Non-pigmented ciliary epithelial cell (primary cell): ENCODE measurements at regions not wholly inside any gene's neighbourhood (a gene's known extent, or its start where the extent isn't known, plus 50 kb on each side); places are given as distances from the start of the nearest gene placed in this dataset.
"Not testable (repeated sequence)": the region's sequence is repeated elsewhere in the genome, so short reads cannot be mapped to it uniquely, and the experiment has no call there.

ENCODE experiments used
- DNase-seq: peaks from one replicate; pipeline ENCODE4 v3.0.0-alpha.2; 2010; ENCODE audit warnings: low read depth

GRCh38 chr12:127083008-127083949 is 1183.7 kb upstream of the TMEM132C start:
- DNase-seq = peak; percentile 55

GRCh38 chr12:127101076-127101475 is 1165.9 kb upstream of the TMEM132C start:
- DNase-seq = no peak

GRCh38 chr12:127106041-127106440 is 1160.9 kb upstream of the TMEM132C start:
- DNase-seq = no peak

GRCh38 chr12:127106697-127107096 is 1160.3 kb upstream of the TMEM132C start:
- DNase-seq = no peak

GRCh38 chr12:127107744-127108143 is 1159.2 kb upstream of the TMEM132C start:
- no peak for DNase-seq

- DNase-seq = peak; percentile 18
Measured at GRCh38 chr12:127108360-127109215, 1158.4 kb upstream of the TMEM132C start.

GRCh38 chr12:127113945-127114344 is 1153.0 kb upstream of the TMEM132C start:
- no peak for DNase-seq

- DNase-seq = no peak
Measured at GRCh38 chr12:127115468-127116035, 1151.4 kb upstream of the TMEM132C start.

GRCh38 chr12:127118251-127118650 is 1148.7 kb upstream of the TMEM132C start:
- no peak for DNase-seq

- no peak for DNase-seq
Measured at GRCh38 chr12:127119600-127120140, 1147.3 kb upstream of the TMEM132C start.

- no peak for DNase-seq
Measured at GRCh38 chr12:127120851-127121250, 1146.1 kb upstream of the TMEM132C start.

GRCh38 chr12:127121494-127122084 is 1145.4 kb upstream of the TMEM132C start:
- no peak for DNase-seq

GRCh38 chr12:127125607-127126259 is 1141.2 kb upstream of the TMEM132C start:
- DNase-seq = peak; percentile 85

GRCh38 chr12:127126260-127126628 is 1140.7 kb upstream of the TMEM132C start:
- no peak for DNase-seq

GRCh38 chr12:127127897-127128296 is 1139.1 kb upstream of the TMEM132C start:
- no peak for DNase-seq

- DNase-seq = no peak
Measured at GRCh38 chr12:127130506-127131124, 1136.4 kb upstream of the TMEM132C start.

- no peak for DNase-seq
Measured at GRCh38 chr12:127133675-127134335, 1133.2 kb upstream of the TMEM132C start.

- not testable (repeated sequence) for DNase-seq
Measured at GRCh38 chr12:127140864-127141484, 1126.0 kb upstream of the TMEM132C start.

- DNase-seq = no peak
Measured at GRCh38 chr12:127143020-127143419, 1124.0 kb upstream of the TMEM132C start.

- no peak for DNase-seq
Measured at GRCh38 chr12:127144770-127145169, 1122.2 kb upstream of the TMEM132C start.
